Tongue (tissue), 1 donor: ENCODE measurements at regions not wholly inside any gene's neighbourhood (a gene's known extent, or its start where the extent isn't known, plus 50 kb on each side); places are given as distances from the start of the nearest gene placed in this dataset.

Experiments
- DNase-seq: peaks from one replicate; pipeline ENCODE4 v3.0.0-alpha.2; 2015

DNA sequence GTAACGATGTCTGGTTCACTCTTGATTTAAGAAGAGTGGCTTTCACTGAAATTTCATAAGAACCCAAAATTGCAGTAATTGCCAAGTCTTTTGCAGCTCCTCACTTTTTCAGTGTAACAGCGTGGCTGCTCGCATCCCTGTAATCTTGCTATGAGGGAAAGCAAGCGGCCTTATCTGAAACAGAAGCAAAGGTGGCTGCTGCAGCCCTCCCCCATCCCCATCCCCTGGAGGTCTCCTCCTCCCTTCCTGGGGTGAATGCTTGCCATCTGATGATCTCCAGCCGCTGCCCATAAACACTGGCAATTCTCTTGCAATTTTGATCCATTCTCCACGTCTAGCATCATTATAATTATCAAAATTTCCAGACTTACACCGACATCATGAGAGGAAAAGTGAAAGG lies 182.5 kb upstream of the ASIC2 start:
- no peak for DNase-seq

DNA sequence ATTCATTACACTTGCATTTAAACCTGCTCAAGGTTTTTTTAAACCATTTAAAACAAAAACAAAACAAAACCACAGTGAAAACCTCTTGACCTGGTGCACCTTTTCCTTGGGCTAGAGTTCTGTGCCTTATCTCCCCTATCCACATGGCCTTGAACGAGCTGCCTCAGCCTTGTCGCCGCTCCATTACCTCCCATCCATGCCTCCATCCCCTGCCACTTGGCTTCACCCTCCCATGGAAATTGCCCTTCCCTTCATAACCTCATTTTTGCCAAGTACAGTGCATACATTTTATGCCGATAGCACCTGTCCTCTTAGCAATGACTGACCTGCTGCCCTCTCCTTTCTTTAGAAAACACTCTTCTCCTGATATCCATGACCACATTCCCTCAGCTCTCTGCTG lies 188.6 kb upstream of the ASIC2 start:
- no peak for DNase-seq

DNA sequence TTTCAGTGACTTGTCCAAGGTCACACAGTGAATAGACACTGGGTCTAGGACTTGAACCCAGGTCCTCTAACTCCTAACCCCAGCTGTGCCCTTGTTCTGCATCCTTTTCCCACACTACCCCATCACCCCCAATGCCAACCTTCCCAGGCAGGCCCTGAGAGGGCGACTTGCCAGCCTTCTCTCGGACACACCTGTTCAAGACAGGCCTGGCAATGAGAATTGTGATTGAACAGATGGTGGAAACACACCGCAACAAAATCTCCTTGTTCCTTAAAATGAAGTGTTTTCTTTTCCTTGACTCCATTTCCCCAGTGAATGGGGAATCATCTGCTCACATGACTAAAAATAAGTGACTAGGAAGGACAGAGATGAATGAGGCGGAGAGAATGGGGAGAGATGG lies 189.5 kb upstream of the ASIC2 start:
- DNase-seq: no peak

DNA sequence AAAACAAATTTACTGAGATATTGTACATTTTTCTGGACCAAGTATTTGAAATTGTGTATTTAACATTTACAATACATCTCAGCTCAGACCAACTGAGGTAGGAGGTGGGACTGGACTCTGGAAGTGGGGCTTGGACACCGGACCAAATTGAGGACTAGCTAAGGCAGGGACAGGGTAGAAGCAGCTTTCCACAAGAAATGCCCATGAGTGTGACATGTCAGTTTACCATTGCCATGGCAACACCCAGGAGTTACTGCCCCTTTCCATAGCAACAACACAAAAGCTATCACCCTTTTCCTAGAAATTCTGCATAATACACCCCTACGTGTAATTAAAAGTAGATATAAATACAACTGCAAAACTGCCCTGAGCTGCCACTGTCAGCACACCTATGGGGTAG lies 191.5 kb upstream of the ASIC2 start:
- no peak for DNase-seq

DNA sequence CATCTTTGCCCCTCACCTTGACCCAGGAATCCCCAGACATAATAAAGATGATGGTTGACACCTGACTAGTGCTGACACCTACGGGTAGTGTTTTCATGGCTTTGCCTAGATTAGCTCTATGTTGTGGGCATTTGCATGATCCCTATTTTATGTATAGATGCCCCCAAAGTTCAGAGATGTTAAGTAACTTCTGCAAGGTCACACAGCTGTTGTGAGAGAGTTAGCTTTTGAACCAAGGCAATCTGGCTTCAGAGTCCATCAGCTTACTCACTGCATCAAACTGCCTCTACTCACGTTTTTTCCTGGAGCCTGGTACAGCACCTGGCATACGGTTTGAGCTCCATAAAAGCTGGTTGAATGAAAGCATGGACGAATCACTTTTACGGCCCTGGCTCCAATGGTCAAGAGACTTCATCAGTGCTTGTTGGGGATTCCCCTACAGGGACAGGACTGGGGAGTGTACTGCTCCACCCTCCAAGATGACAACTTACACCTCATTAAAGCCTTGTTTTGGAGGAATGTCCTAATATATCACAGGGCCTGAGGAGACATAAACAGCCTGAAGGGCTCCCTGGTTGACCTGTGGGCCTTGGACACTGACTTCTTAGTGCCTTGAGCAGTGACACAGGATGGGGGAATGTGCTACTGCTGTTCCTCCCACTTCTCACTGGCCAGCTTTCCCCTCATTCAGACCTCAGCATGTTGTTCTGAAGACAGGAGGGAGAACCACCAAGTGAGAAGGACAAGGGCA lies 193.2 kb upstream of the ASIC2 start:
- no peak for DNase-seq

DNA sequence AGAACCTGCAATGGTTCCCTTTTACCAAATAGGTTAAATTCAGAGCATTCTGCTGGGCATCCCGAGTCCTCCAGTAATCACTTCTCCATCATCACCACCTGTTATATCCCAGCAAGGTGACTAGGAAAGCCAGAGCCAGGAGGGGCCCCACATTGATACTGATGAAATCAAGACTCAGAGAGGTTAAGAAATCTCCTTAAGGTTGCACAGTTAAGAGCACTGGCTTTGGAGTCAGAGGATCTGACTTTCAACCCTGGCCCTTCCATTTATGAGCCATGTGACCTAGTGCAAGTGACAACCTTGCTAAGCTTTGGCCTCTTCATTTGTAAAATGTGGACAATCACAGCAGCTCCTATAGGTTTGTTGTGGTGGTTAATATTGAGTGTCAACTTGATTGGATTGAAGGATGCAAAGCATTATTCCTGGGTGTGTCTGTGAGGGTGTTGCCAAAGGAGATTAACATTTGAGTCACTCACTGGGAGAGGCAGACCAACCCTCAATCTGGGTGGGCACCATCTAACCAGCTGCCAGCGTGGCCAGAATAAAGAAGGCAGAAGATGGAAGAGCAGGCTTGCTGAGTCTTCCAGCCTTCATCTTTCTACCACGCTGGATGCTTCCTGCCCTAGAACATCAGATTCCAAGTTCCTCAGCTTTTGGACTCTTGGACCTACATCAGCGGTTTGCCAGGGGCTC lies 194.2 kb upstream of the ASIC2 start:
- DNase-seq: no peak

DNA sequence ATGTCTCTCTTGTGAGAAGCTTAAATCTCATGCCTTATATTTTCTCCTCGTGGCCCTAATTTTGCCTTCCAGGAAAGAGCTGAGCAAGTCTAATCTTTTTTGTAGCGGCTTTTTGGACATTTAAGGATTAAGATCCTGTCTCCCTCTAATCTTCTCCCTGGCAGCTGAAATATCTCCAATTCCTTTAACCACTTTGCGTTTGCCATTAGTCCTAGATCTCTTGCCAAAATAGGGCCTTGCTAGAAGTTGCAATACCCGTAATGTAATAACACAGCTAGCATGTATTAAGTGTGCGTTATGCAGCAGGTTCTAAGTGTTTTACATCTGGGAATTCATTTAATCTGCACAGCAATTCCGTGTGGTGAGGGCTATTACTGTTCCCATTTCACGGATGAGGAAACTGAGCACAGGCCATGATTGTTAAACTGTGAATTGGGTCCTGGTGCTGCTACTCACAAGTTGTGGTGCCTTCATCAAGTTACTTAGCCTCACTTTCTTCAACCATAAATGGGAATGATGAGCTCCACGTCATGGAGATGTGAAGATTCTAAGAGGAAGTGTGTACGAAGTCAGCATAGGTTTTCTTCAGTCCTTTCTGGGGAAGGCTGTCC lies 198.9 kb upstream of the ASIC2 start:
- DNase-seq: no peak

DNA sequence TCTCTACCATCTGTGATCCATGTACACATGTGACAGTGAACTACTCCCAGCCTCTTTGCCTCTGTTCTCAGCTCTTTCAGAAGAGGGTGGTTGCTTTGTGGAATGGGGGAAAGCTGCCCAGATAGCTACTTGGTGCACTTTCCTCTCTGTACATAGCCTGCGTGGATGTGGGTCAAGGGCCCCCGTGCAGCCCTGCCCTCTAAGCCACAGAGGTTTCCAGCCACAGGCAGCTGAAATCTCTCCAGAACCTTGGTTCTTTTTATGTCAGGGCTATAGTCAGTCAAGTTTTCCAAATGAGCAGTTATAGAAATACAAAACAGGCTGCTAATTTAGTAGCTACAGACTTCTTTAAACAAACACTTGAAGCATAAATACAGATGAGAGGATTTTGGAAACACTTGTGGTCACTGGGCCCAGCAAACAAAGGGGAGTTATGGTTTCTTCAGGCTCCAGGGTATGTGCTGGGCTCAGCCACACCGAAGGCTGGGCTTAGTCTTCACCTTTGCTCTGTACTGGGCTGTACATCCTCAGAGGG lies 199.7 kb upstream of the ASIC2 start:
- DNase-seq: no peak

DNA sequence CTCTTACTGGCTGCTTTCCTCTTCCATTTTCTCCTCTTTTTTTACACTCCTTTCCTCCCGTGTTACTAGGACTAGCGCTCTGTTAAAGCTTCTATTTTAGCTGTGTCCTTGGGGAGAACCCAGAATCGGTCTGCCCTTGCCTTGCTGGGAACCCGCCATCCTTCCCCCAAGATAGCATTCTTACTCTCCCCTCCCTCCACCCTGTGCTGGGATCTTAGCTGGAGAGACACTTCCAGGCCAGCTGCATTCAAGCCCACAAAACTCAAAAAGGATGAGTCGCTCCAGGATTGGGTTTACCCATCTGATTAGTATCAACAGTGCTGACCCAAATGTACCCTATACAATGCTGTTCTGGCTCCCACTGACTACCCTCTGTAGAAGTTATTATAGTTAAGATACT lies 200.5 kb upstream of the ASIC2 start:
- no peak for DNase-seq

DNA sequence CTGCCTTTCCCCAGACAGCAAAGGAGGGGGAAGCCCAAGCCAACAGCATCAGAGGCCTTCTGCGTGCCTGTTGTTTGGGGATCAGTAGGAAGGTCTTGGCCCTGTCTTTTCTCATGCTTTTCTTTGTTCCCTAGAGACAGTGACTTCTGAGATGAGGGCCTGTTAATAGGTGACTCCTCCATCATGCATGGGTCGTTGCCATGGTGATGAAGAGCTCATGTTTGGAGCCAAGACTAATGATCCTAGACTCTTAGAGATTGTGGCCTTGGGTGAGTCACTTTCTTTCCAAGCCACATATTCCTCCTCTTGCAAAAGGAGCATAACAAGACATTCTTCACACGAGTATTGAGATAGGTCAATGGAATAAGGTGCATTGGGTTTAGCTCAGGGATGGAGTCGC lies 201.1 kb upstream of the ASIC2 start:
- no peak for DNase-seq

DNA sequence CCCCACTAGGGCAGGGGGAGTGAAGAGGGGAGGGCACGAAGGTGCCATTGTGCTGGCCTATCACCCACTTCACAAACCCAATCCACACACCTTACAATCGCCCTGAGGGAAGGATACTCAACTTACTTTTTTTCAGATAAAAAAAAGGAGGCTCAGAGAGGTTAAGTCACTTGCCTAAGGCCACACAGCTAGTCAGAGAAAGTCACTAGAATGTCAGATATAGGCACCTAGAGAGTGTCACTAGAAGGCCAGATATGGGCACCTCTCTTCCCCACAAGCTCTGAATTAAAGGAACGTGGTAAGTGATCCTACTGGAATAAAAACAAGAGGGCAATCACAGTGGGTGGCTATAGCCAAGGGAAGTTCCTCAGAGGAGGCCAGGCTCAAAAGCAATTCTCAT lies 204.5 kb upstream of the ASIC2 start:
- DNase-seq: no peak

DNA sequence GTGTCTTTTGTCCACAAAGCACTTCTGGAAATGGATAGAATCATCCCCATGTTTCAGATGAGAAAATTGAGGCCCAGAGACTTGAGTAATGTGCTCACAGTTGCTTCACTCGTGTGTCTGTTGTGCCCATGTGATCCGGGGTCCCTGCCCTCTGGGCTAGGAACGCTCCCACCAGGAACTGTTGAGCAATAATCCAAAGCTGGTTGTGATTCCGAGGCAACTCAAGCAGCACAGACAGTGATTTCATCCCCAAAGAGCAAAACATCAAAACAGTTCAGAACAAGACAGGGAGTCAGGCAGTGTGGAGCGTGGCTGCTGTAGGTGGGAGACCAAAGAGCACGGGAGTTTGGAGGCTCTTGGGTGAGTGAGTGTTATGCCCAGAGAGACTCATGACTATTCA lies 205.0 kb upstream of the ASIC2 start:
- no peak for DNase-seq

DNA sequence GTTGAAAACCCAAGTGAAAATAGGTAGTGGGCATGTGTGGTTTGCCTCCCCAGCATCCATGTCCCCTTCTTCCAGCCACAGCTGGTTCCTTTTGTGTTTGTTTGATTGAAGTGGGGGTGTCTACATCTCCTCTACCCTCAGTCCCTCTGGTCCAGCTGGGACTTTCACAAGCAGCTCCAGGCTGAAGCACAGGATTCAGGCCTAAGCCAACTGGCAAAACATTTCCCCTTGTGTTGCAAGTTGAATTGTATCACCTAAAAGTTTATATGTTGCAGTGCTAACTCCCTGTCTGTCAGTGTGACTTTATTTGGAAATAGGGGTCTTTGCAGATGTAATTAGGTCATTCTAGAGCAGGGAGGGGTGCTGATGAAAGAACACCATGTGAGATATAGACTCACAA lies 205.9 kb upstream of the ASIC2 start:
- no peak for DNase-seq

DNA sequence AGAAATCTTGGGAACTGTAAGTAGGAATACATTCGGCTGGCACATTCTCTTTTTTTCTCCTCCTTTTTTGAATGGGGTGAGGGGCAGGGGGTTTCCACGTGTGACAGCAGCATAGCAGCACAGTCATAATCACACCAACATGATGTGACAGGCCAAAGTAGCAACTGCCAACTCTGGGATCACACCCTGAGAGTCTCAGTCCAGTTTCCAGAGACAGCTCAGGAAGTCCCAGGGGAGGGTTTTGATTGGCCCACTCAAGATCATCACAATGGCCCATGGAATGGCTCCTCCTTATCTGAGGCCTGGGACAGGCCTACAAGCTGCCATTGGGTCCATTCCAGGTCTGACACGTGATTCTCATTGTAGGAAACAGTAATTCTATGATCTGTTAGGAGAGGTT lies 207.1 kb upstream of the ASIC2 start:
- DNase-seq: no peak

DNA sequence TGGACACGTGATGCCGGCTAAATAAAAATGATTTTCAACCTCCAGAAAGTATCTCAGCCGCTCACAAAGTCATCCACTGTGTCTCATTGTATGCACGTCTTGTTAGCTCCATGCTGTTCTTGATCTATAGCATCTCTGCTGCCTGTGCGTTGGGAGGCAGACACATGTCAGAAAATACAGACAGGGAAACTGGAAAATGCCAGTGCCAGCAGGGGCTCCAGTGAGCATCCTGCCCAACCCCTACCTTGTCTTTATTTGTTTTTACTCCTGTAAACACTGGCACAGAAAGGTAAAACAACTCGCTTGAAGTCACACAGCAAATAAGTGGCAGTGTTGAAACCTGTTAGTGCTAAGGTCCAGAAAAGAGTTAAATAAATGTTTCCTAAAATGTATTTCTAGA lies 208.1 kb upstream of the ASIC2 start:
- DNase-seq: no peak

DNA sequence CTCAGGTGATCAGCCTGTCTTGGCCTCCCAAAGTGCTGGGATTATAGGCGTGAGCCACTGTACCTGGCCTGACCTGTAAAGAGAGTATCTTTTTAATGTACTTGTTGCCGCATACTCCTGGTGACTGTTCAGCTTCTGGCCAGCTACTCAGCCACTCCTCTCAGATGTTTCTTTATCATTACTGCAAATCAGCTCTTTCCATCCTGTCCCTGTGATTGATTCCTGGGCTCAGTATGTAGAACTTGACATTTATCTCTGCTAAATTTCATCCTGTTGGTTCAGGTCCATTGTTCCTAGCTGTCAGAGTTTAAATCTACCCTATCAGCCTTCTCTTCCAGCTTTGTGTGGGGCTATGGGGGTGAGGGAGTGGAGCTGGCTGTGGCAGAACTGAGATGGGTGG lies 211.5 kb upstream of the ASIC2 start:
- DNase-seq: no peak

DNA sequence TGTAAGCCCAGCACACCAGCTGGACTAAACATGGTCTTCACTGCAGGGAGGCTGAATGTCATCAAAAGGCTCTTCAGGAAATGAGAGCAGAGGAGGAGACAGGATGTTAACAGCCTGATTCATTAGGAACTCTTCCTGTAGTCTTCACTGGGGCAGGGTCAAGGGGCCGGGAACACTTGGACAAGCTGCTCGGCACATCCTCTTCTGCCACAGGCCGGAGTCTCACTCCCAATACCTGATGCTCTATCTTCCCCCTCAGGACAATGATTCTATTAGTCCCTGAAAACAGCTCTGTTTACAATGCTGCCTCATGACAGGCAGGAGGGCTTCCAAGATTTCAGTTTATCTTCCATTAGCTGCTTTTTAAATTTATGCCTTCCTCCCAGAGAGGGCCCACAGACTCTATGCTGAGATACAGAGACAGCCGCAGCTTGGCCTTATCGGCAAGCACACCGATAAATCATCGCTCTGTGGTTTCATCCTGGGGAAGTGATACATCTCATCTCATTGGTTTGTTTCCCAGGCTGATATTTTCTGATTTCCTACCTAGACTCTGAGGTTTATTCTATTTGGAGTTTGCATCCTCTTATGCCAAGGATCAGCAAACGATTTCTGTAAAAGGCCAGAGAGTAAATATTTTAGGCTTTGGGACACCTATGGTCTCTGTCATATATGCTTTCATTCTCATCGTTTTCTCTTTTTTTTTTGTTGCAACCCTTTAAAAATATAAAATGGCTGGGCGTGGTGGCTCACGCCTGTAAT lies 214.0 kb upstream of the ASIC2 start:
- DNase-seq: no peak

DNA sequence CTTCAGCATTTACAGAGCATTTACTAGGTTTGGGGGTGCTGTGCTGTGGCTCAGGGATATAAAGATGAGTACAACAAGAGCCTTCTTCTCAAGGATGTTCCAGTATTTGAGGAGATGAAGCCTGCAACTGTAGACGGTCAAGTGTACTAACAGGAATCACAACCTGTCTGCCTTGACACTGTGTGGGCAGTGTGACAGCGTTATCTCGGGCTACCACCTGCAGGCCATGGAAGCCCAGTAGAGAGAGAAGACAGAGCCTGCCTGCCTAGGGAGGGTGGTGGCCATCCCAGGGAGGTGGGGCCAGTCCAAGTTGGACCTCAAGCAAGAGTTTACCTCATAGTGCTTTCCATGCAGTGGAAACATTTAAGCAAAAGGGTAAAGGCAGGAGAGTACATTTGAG lies 215.1 kb upstream of the ASIC2 start:
- no peak for DNase-seq

DNA sequence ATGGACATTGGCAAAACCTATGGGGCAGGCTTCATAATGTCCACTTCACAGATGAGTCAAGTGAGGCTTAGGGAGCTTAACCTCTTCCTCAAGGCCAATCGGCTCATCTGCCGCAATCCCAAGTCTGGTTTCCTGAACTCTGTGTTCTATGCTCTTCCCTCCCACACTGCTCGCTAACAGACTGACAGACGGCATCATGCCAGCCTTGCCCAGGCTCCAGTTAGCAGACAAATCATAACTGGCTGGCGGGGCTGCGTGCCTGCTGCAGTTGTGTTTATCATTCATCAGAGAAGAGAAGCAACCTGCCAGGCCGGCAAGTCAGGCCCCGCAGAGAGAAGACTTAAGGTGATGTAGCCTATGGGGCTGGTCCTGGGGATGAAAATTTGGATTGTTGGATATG lies 216.2 kb upstream of the ASIC2 start:
- no peak for DNase-seq

DNA sequence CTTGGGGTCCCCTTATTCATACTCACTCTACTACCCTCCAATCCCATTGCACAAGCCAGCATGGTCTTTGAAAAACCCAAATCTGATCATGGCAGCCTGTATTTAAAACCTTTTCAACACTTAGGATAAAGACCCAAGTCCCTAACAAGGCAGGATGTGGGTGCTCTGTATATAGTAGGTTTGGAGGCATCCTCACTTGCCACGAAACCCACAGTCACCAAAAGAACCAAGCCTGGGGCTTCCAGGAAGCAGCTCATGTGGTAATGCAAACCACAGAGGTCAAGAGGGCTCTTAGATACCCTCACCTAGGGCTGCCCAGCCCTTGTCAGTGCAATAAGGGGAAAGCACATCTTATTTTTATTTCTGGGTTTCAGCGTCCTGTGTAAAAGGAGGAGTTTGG lies 218.6 kb upstream of the ASIC2 start:
- no peak for DNase-seq

DNA sequence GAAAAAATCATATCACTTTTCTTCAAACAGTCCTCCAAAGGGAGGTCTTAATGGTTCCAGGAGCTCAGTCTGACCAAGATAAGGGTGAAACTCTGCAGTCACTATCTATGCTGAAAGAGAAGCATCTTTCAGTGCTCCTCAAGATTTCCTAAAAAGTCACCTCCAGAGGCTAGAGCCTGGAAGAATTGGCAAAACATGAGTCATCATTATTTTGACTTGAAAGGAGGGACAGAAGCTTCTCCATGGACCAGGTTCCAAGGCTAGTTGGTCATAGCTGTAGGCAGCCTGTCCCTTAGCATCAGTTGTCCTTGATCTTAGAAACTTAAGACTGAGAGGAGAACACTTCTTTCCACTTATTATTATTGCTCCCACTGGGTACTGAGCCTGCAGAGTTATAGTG lies 219.0 kb upstream of the ASIC2 start:
- DNase-seq: no peak

DNA sequence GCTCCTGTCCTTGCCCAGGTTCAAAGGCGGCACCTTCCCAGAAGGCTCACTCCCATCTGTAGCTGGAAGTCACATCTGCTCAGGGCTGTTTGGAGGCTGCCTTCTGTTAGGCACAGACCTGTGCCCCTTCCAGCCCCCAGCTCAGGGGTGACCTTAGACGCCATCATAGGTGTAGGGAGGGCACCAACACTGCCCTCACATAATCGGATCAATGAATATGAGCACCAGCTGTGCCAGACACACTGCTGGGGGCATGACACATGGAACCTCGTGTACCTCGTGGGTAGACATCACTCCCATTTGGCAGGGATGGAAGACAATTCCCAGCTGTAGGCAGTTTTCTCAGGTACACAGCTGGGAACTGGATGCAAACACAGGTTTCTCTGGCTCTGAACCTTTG lies 220.7 kb upstream of the ASIC2 start:
- no peak for DNase-seq

DNA sequence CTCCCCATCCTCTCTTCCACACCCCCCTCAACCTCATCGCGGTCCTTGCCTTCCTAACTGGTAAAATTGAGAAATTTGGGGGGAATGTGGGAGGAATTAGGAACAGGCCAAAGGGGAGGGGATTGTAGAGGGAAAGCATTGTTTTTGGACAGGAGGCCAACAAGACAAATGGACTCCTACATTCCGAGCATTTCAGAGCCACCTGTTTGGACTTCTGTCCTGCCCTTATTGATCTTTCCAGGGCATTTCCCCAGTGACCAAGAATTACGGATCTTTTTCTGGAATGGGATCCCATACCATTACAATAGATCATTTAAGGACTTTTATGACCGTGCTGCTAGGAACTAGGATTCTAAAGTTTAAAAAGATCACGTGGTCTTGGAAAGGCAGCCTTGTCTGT lies 221.3 kb upstream of the ASIC2 start:
- DNase-seq: no peak
